Fibroblast of the conjunctiva (primary cell): ENCODE measurements at regions not wholly inside any gene's neighbourhood (a gene's known extent, or its start where the extent isn't known, plus 50 kb on each side); places are given as distances from the start of the nearest gene placed in this dataset.
"Not testable (repeated sequence)": the region's sequence is repeated elsewhere in the genome, so short reads cannot be mapped to it uniquely, and the experiment has no call there.

Experiments
- DNase-seq: peaks from one replicate; pipeline ENCODE4 v3.0.0-alpha.2; 2010; ENCODE audit warnings: low read depth

GRCh38 chr18:10353791-10354190 lies 100.6 kb upstream of the APCDD1 start:
- DNase-seq, result peak; percentile 26

DNA sequence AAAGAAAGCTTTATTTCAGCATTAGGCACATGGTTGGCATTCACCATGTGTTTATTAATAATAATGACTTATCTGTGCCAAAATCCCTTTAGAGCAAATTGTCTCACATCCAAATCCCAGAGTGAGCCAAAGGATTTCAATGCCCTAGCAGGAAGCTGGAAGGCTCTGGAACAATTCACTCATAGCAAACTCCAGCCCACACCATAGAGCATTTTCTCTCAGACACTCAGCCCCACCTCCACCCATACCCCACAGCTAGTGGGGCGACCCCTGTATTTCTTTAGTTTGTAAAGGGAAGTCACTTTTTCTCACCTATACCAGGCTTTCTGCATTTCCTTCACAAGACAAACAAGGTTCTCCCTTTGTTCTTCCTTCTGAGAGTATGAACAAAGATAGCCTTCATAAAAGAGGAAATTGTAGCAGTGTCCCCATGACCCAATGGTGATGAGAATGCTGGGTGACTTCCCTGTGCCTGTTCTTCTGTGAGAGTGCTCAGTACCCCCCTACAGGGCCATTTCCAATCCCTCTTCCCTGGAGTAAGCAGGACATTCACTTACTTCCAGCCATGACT lies 100.1 kb upstream of the APCDD1 start:
- DNase-seq, result no peak

DNA sequence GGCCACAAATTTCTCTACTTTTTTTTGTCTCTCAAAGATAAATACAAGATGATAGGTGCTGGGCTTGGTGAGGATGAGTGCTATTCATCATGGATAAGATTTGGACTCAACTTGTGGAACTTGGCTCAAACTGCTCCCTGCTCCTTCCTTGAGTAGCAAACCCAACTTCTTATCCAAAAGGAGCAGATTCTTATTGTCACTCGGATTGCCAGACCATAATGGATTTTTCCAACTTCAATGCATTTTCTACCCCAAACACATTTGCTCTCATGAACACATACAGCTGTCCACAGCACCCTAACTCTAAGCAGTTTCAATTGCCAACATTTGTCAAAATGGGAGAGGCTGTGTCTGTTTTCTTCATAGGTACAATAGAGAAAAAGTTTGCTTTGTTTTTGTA lies 99.5 kb upstream of the APCDD1 start:
- no peak for DNase-seq

GRCh38 chr18:10356999-10357398 lies 97.4 kb upstream of the APCDD1 start:
- not testable (repeated sequence) for DNase-seq

- no peak for DNase-seq
These were observed 92.8 kb upstream of the APCDD1 start for GRCh38 chr18:10361660-10362059.

DNA sequence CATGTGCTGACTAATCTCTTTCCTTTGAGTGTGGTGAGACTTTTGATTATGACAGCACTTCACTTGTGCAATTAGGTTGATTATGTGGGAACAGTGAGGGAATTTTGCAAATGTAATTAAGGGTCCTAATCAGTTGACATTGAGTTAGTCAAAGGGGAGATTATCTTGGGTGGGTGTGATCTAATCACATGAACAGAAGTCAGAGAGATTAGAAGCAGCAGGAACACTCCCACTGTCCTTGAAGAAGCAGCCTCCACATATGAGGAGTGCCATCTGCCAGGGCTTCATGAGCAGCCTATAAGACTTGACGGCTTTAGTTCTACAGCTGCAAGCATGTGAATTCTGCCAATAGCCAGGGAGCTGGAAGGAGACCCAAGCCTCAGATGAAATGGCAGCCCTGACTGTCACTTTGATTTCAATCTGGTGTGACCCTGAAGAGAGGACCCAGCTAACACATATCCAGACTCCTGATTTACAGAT lies 89.4 kb upstream of the APCDD1 start:
- DNase-seq, result no peak

DNA sequence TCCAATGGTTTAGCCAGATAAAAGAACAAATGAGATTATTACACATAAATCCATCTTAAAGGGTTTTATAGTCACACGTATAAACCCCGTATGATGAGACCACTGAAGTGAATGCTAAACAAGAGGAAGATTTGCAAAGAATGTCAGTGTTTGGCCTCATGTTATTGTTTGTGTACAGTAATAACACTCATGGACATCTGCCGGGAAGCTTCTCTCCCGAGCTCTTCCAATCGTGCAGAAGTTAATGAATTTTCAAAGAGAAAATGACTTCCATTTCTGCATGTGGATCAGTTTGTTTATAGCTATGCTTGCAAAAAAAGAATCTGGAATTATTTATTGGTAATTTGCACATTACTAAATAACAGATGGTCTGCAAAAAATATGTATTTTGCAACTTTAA lies 88.5 kb upstream of the APCDD1 start:
- DNase-seq, result no peak

GRCh38 chr18:10367836-10368235 lies 86.6 kb upstream of the APCDD1 start:
- DNase-seq, result no peak

DNA sequence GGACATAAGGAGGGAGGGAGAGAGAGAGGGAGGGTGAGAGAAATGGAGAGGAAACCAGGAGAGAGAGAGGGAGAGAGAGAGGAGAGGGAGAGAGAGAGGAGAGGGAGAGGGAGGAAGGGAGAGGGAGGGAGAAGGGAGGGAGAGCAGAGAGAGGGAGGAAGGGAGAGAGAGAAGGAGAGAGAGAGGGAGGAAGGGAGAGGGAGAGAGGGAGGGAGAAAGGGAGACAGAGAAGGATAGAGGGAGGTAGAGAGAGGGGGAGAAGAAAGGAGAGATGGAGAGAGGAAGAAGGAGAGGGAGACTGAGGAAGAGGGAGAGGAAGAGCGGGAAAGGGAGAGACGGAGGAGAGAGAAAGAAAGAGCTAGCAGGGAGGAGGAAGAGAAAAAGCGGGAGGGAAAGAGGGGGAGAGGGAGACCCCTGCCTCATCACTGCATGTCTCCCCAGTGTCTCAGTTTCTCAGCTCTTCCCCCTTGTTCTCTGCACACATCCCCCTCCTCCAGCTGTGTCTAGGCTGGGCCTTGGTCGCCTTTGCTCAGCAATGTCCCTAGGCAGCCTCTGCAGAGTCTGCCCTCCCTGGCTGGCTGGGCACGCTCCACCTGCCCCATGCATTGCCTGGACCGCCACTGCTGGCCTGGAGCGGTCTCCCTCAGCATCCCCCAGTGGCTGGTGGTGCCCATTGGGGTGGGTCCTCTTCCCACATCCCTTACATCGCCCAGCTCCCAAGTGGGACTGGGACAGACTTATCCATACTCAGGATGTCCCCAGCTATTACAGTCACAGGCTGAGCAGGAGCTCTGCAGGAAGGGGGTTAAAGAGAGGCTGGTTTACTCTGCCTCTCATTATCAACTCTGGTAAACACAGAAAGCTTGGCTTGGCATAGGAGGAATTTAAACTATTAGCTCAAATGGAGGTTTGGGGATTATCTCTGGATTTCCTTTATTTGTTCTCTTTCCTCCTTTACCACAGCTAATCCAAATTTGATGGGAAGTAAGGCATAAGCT lies 85.7 kb upstream of the APCDD1 start:
- DNase-seq, result no peak

DNA sequence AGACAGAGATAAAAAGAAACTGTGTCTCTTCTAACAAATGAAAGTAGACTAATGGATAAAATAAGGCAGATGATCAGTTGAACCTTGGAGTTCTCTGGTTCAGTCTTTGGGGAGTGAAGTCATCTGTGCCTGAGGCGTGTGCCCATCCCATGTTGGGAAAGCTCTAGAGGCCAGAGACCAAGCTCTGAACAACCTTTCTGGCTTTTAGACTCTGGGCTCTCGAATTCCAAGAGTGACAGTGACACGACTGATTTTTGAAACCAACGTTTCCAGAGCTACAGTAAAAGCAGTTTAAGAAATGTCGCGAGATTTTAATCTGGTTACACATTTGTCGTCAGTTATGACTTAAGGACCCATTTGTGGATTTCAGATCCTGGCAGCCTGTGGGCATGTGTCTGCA lies 83.7 kb upstream of the APCDD1 start:
- no peak for DNase-seq

DNA sequence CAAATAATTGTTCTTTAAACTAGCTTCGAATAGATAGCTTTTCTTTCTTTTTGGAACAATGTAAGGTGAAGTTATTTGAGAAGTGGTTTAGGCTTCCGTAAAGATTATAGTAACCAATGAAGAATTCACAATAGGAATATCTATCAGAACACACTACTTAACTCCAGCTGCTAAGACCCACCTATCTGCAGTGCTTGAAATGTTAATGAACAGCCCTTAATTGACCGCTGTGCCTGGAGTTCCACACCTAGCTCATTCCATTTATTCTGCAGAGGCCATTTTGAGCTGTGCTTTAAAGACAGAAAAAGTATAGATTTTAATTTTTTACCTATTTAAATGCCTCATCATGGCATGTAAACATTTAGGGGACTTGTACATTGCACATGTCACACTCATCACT lies 83.3 kb upstream of the APCDD1 start:
- DNase-seq, result no peak

DNA sequence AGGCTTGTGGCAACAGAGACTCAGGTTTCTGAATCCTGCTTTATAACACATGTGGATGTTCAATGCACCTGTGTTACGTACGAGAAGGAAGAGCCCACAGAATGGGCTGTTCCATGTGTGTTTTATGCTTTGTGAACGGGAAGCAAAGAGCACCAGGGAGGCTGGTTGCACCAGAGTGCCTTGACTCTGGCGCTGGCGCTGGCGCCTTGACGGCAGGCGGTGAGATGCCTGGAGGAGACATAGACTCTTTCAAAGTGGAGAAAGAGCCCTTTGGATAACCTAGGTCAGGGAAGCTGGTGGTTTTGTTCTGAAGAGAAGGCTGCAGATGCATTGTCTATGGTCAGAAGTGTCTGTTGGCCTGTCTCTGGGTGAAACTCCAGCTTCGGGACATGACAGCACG lies 80.2 kb upstream of the APCDD1 start:
- DNase-seq, result no peak

DNA sequence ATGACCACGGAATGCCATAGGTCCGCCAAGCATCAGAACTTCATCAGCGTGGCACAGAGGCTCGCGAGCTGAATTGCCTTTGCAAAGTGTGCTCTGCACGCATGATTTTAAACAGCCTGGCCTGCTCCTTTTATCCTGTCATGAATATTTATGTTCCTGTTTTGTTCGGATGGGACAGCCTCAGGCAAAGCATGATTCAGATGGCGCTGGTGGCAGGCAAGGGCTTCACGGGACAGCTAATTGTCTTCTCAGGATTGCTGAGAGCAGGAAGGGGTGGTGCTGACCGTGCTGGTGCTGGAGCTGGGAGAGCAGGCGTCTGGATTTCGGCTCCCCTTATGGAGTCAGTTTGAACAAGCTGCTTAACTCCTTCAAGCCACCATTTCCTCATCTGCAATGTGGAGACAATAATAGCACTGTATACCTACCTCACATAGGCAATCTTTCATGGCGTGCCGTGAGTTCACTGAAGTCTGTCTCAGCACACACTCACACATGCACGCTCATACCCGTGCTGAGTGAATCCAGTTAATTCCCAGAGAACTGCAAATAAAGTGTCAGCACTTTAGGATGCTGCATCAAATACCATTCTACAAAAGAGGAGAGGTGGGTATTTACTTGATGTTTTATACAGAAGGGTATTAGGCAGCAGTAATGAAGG lies 79.7 kb upstream of the APCDD1 start:
- DNase-seq, result no peak

- DNase-seq, result no peak
These were observed 77.7 kb upstream of the APCDD1 start for GRCh38 chr18:10376731-10377130.

DNA sequence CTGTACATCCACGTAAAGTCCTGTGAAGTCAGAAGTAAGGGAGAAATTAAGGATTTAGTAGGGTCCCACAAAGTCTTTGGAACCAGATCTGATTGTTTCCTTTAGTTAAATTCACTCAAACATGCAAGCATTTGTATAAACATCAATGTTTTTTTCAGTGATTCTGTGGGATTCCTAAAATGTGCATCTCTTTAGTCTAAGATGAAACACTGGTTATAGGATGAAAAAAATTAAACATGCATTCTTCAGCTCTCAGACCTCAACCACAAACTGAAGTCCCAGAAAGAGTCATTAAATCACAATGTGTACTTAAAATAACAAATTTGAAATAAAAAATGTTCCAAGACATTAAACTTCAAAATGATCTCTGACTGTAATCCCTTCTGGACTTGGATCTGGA lies 76.5 kb upstream of the APCDD1 start:
- DNase-seq, result no peak

- DNase-seq, result no peak
These were observed 75.6 kb upstream of the APCDD1 start for GRCh38 chr18:10378688-10379420.

- DNase-seq, result no peak
These were observed 74.9 kb upstream of the APCDD1 start for GRCh38 chr18:10379522-10379921.

- no peak for DNase-seq
These were observed 72.9 kb upstream of the APCDD1 start for GRCh38 chr18:10381516-10381915.

- no peak for DNase-seq
These were observed 72.5 kb upstream of the APCDD1 start for GRCh38 chr18:10381951-10382350.

DNA sequence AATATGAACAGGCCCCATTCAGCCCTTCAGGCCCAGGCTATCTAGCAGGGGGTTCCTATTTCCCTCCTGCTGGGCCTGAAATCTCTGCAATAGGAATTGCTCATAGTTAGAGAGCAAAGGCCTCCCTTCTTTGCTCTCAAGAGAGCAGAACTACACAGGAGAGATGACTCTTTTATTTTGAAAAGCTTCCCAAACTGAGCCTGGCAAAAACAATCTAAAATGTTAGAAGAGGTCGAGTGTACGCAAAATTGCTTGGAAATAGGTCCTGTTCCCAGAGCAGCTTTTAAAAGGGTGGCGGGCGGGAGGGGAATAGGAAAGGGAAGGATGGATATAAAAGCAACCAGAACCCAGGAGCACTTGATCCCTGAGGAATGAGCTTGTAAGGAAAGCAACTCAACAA lies 68.4 kb upstream of the APCDD1 start:
- DNase-seq, result no peak

DNA sequence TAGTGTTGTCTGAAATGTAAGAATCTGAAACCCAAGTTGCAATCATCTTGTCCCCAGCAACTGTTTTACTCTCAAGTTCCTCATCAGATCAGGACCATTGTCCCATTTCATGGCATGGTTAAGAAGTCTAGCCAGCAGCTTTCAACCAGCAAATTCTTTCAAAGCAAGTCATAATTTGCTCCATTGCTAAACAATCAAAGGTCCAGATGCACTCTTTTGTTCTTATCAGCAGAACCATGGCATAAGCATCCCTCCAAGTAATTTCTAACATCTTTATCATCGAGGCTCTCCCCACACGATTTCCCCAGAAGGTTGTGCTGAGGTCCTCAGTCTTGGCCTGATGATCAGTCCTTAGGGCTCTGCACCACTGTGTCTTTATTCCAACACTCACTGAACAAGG lies 67.5 kb upstream of the APCDD1 start:
- DNase-seq, result no peak

GRCh38 chr18:10387399-10387798 lies 67.0 kb upstream of the APCDD1 start:
- DNase-seq, result no peak
